ENCODE measurements at regions not wholly inside any gene's neighbourhood (a gene's known extent, or its start where the extent isn't known, plus 50 kb on each side); places are given as distances from the start of the nearest gene placed in this dataset.

DNA sequence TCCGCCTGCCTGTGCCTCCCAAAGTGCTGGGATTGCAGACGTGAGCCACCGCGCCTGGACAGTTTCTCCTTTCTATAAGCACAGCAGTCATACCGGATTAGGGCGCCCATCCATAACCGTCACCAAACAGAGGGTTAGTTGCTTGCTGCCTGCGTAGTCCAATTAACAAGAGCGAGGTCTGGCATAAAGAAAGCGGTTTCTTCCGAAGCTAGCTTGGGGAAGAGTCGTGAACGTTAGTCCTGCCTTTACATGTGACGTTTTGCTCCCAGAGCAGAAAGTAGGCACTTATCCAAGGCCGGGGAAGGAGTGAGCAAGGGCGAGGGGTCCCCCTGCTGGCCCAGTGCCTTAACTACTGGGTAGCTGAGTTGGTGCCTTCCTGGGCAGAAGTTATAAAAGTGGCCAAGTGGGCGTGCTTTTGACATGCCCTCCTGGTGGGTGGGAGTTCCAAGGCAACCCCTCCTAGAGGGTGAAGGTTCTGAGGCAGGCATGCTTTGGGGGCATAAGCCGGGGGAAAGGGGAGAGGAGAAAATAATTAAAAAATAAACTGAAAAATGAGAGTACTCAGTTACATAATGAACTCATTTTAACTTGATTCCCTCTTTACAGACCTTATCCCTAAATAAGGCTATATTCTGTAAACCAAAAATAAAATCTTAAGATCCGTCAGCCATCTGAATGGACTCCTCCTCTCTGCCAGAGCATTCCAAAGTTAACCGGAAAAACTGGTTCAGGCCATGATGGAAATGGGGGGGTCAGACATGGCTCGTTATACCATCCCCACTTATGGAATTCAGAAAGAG lies 88.0 kb downstream of the FAM217A start (continued):
- TF ChIP-seq, protein P1, sequence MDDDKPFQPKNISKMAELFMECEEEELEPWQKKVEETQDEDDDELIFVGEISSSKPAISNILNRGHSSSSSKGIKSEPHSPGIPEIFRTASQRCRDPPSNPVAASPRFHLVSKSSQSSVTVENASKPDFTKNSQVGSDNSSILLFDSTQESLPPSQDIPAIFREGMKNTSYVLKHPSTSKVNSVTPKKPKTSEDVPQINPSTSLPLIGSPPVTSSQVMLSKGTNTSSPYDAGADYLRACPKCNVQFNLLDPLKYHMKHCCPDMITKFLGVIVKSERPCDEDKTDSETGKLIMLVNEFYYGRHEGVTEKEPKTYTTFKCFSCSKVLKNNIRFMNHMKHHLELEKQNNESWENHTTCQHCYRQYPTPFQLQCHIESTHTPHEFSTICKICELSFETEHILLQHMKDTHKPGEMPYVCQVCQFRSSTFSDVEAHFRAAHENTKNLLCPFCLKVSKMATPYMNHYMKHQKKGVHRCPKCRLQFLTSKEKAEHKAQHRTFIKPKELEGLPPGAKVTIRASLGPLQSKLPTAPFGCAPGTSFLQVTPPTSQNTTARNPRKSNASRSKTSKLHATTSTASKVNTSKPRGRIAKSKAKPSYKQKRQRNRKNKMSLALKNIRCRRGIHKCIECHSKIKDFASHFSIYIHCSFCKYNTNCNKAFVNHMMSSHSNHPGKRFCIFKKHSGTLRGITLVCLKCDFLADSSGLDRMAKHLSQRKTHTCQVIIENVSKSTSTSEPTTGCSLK (tag by site-specific recombination; IDR thresholded peaks at IDR 0.05) = no peak
- peak; percentile 99 for TF ChIP-seq ZNF654 (tag by site-specific recombination; IDR thresholded peaks at IDR 0.05; ENCODE audit: low read depth)
- TF ChIP-seq, protein P2, sequence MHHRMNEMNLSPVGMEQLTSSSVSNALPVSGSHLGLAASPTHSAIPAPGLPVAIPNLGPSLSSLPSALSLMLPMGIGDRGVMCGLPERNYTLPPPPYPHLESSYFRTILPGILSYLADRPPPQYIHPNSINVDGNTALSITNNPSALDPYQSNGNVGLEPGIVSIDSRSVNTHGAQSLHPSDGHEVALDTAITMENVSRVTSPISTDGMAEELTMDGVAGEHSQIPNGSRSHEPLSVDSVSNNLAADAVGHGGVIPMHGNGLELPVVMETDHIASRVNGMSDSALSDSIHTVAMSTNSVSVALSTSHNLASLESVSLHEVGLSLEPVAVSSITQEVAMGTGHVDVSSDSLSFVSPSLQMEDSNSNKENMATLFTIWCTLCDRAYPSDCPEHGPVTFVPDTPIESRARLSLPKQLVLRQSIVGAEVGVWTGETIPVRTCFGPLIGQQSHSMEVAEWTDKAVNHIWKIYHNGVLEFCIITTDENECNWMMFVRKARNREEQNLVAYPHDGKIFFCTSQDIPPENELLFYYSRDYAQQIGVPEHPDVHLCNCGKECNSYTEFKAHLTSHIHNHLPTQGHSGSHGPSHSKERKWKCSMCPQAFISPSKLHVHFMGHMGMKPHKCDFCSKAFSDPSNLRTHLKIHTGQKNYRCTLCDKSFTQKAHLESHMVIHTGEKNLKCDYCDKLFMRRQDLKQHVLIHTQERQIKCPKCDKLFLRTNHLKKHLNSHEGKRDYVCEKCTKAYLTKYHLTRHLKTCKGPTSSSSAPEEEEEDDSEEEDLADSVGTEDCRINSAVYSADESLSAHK (tag by site-specific recombination; IDR thresholded peaks at IDR 0.05) = peak; percentile 75
- peak; percentile 81 for TF ChIP-seq ZNF2 (tag by site-specific recombination; IDR thresholded peaks at IDR 0.05)
- TF ChIP-seq ZNF366 (tag by site-specific recombination; conservative IDR thresholded peaks at IDR 0.05) = 0 out of 2 replicates have a peak, but pooled peaks have one; percentile 19
- no peak for TF ChIP-seq ZNF777 (tag by site-specific recombination; IDR thresholded peaks at IDR 0.05; ENCODE audit: borderline replicate concordance)
- TF ChIP-seq, protein P3, sequence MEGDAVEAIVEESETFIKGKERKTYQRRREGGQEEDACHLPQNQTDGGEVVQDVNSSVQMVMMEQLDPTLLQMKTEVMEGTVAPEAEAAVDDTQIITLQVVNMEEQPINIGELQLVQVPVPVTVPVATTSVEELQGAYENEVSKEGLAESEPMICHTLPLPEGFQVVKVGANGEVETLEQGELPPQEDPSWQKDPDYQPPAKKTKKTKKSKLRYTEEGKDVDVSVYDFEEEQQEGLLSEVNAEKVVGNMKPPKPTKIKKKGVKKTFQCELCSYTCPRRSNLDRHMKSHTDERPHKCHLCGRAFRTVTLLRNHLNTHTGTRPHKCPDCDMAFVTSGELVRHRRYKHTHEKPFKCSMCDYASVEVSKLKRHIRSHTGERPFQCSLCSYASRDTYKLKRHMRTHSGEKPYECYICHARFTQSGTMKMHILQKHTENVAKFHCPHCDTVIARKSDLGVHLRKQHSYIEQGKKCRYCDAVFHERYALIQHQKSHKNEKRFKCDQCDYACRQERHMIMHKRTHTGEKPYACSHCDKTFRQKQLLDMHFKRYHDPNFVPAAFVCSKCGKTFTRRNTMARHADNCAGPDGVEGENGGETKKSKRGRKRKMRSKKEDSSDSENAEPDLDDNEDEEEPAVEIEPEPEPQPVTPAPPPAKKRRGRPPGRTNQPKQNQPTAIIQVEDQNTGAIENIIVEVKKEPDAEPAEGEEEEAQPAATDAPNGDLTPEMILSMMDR (tag by site-specific recombination; IDR thresholded peaks at IDR 0.05) = peak; percentile 94
- no peak for TF ChIP-seq ZNF768 (tag by site-specific recombination; IDR thresholded peaks at IDR 0.05)
- TF ChIP-seq, protein P4, sequence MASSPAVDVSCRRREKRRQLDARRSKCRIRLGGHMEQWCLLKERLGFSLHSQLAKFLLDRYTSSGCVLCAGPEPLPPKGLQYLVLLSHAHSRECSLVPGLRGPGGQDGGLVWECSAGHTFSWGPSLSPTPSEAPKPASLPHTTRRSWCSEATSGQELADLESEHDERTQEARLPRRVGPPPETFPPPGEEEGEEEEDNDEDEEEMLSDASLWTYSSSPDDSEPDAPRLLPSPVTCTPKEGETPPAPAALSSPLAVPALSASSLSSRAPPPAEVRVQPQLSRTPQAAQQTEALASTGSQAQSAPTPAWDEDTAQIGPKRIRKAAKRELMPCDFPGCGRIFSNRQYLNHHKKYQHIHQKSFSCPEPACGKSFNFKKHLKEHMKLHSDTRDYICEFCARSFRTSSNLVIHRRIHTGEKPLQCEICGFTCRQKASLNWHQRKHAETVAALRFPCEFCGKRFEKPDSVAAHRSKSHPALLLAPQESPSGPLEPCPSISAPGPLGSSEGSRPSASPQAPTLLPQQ (tag by site-specific recombination; IDR thresholded peaks at IDR 0.05) = no peak
- no peak for TF ChIP-seq WT1 (tag by site-specific recombination; IDR thresholded peaks at IDR 0.05)
- no peak for TF ChIP-seq ZNF549 (tag by site-specific recombination; IDR thresholded peaks at IDR 0.05)
- 0 out of 2 replicates have a peak, but pooled peaks have one; percentile 33 for TF ChIP-seq ZNF561 (tag by site-specific recombination; IDR thresholded peaks at IDR 0.05; ENCODE audit: borderline replicate concordance)
- TF ChIP-seq ZNF791 (tag by site-specific recombination; IDR thresholded peaks at IDR 0.05) = no peak
- TF ChIP-seq ZIC2 (tag by site-specific recombination; IDR thresholded peaks at IDR 0.05) = peak; percentile 43
- TF ChIP-seq ZNF248 (tag by site-specific recombination; IDR thresholded peaks at IDR 0.05) = no peak
- peak; percentile 26; the same call in 1 of the 2 replicates for TF ChIP-seq KLF9 (tag by site-specific recombination; IDR thresholded peaks at IDR 0.05; ENCODE audit: low read depth)
- TF ChIP-seq, protein P5, sequence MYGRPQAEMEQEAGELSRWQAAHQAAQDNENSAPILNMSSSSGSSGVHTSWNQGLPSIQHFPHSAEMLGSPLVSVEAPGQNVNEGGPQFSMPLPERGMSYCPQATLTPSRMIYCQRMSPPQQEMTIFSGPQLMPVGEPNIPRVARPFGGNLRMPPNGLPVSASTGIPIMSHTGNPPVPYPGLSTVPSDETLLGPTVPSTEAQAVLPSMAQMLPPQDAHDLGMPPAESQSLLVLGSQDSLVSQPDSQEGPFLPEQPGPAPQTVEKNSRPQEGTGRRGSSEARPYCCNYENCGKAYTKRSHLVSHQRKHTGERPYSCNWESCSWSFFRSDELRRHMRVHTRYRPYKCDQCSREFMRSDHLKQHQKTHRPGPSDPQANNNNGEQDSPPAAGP (tag by site-specific recombination; IDR thresholded peaks at IDR 0.05) = peak; percentile 58; the same call in 1 of the 2 replicates
- no peak for TF ChIP-seq OSR2 (tag by site-specific recombination; IDR thresholded peaks at IDR 0.05)
- TF ChIP-seq, protein P6, sequence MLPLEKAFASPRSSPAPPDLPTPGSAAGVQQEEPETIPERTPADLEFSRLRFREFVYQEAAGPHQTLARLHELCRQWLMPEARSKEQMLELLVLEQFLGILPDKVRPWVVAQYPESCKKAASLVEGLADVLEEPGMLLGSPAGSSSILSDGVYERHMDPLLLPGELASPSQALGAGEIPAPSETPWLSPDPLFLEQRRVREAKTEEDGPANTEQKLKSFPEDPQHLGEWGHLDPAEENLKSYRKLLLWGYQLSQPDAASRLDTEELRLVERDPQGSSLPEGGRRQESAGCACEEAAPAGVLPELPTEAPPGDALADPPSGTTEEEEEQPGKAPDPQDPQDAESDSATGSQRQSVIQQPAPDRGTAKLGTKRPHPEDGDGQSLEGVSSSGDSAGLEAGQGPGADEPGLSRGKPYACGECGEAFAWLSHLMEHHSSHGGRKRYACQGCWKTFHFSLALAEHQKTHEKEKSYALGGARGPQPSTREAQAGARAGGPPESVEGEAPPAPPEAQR (tag by site-specific recombination; IDR thresholded peaks at IDR 0.05) = no peak
- TF ChIP-seq ZNF10 (tag by site-specific recombination; IDR thresholded peaks at IDR 0.05) = peak; percentile 66; the same call in 1 of the 2 replicates
- peak; percentile 53 for TF ChIP-seq ZNF629 (tag by site-specific recombination; IDR thresholded peaks at IDR 0.05)
- peak; percentile 63 for TF ChIP-seq IKZF3 (tag by site-specific recombination; IDR thresholded peaks at IDR 0.05)
- TF ChIP-seq, protein P7, sequence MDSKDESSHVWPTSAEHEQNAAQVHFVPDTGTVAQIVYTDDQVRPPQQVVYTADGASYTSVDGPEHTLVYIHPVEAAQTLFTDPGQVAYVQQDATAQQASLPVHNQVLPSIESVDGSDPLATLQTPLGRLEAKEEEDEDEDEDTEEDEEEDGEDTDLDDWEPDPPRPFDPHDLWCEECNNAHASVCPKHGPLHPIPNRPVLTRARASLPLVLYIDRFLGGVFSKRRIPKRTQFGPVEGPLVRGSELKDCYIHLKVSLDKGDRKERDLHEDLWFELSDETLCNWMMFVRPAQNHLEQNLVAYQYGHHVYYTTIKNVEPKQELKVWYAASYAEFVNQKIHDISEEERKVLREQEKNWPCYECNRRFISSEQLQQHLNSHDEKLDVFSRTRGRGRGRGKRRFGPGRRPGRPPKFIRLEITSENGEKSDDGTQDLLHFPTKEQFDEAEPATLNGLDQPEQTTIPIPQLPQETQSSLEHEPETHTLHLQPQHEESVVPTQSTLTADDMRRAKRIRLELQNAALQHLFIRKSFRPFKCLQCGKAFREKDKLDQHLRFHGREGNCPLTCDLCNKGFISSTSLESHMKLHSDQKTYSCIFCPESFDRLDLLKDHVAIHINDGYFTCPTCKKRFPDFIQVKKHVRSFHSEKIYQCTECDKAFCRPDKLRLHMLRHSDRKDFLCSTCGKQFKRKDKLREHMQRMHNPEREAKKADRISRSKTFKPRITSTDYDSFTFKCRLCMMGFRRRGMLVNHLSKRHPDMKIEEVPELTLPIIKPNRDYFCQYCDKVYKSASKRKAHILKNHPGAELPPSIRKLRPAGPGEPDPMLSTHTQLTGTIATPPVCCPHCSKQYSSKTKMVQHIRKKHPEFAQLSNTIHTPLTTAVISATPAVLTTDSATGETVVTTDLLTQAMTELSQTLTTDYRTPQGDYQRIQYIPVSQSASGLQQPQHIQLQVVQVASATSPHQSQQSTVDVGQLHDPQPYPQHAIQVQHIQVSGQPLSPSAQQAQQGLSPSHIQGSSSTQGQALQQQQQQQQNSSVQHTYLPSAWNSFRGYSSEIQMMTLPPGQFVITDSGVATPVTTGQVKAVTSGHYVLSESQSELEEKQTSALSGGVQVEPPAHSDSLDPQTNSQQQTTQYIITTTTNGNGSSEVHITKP (tag by site-specific recombination; IDR thresholded peaks at IDR 0.05) = peak; percentile 91
- TF ChIP-seq ZNF202 (tag by site-specific recombination; IDR thresholded peaks at IDR 0.05; ENCODE audit: borderline replicate concordance) = no peak
- TF ChIP-seq ZNF707 (tag by site-specific recombination; IDR thresholded peaks at IDR 0.05) = no peak
